ENCODE measurements at regions not wholly inside any gene's neighbourhood (a gene's known extent, or its start where the extent isn't known, plus 50 kb on each side); places are given as distances from the start of the nearest gene placed in this dataset.
A peak's percentile ranks its signal among the peaks of the same experiment; 100 is the strongest.
"Not testable (repeated sequence)": the region's sequence is repeated elsewhere in the genome, so short reads cannot be mapped to it uniquely, and the experiment has no call there.

DNA sequence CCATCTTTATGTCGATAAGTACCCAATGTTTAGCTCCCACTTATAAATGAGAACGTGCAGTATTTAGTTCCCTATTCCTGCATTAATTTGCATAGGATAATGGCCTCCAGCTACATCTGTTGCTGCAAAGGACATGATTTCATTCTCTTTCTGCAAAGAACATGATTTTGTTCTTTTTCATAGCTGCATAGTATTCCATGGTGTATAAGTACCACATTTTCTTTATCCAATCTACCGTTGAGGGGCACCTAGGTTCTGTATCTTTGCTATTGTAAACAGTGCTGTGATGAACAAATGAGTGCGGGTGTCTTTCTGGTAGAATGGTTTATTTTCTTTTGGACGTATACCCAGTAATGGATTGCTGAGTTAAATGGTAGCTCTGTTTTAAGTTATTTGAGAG lies 63.0 kb downstream of the HLX start:
- FAIRE-seq = no peak

DNA sequence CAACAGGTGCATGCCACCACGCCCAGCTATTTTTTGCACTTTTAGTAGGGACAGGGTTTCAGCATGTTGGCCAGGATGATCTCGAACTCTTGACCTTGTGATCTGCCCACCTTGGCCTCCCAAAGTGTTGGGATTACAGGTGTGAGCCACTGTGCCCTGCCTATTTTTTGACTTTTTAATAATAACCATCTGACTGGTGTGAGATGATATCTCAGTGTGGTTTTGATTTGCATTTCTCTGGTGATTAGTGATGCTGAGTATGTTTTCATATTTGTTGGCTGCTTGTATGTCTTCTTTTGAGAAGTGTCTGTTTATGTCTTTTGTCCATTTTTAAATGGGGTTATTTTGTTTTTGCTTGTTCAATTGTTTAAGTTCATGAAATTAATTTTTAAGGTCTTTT lies 63.7 kb downstream of the HLX start:
- FAIRE-seq = not testable (repeated sequence)

DNA sequence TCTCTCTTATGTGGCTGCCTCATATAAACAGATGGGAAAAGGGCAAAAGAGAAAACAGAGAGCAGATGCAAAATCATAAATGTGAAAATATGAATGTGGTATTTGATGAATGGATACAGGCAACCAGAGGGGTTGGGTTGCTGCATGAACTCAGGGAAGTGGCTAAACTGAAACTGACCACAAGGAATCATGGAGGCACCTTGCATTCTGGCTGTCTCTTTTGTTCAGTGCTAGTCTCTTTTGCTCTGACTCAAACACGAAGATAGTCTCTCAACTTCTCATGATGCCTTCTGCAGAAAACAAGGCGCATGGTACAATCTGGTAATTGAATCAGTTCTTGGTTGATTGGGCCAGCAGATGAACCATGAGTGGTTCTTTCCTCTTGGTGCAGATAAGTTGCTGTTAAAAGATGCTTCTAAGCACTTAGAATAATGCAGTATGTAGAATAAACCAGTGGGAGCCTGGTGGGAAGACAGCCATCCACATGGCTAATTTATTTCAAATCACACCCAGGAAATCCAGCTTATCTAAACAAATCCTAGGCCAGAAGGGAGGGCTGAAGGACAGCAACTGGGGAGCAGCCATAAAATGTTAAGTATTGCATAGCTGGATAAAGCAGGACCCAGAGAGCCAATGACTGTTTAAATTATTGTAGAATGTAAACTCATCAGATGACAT lies 64.2 kb downstream of the HLX start:
- no peak for FAIRE-seq

DNA sequence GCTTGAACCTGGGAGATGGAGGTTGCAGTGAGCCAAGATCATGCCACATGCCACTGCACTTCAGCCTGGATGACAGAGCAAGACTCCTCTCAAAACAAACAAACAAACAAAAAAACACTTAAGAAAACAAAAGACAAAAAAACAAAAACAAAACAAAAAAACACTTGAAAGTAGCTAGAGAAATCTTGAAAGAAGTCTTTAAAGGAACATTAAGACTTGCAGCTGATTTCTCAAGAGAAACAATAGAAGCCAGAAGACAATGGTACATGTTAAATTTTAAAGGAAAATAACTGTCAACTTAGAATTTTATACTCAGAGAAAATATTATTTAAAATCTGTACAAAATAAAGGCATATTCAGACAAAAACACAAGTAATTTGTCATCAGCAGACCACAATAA lies 71.3 kb downstream of the HLX start:
- peak; percentile 47 for FAIRE-seq

DNA sequence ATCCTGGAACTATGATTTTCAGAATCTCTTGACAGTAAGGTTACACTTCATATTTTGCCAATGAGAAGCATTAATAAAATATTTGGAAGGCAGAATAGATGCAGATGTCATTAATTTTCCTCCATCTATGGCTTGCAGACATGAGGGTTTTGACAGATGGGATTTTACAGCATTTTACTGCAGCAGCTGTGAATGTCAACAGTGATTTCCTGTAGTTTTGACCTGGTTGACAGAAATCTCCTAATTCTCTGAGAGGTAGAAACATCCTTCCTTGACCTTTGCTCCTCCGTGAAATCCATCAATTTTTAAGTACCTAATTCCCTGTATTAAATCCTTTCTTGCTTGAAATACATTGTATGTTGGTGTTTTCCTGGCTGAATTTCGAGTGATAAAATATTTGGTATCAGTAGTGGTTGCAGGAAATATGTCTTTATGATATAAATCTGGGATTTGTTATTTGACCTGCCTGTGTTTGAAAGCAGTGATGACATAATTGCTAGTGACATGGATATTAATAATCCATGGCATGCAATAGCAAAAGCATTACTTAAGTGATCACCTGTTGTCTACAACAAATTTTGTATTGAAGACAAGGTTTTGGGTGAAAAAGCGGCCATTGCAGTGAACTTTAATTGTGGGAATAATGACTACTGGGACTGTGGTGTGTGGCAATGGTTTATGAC lies 73.9 kb downstream of the HLX start:
- no peak for FAIRE-seq

DNA sequence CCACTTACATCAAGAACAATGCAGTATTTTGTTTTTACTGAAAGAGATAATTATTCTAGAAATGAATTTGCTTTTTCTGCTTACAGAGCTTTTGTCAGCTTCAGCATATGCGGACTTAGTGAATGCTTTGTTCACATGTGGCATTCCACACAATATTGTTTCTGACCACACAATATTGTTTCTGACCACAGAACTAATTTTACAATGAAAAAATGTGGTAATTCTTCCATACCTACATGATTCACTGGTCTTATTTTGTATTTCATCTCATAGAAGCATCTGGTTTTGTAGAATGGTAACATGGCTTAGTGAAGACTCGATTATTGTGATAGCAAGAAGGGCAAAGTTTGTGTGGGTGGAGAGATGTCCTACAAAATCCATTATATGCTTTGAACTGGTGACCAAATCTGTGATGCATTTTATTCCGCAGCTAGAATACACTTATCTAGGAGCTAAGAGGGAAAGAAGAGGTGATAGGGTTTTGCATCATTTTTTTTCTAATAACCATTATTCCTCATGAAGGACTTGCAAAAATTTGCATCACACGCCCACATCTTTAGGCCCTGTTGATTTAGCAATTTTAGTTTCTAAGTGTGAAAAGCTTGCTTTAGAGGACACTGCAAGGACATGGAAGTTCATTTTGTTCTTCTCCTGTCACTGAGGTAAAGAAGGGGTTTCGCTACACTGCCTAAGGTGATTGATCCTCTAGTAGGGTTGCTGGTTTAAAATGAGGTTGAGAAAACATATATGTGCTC lies 75.3 kb downstream of the HLX start:
- no peak for FAIRE-seq

DNA sequence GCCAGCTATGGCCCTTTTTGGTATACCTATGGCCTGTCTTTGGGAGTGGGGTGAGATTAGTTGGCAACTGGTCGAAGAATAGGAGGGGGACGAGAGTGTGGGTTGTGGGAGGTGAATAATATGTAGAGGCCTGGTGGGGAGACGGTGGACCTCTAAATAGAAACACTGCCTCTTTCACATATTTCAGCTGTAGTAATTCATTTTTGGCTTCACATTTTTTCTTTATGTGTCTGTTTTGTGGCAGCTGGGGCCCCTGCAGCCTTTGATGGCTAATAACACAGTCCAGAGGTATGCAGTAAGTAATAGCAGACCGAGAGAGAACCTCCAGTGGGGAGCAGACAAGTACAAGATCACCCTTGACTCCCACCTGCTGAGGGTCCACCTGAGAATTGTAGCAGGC lies 75.9 kb downstream of the HLX start:
- no peak for FAIRE-seq

DNA sequence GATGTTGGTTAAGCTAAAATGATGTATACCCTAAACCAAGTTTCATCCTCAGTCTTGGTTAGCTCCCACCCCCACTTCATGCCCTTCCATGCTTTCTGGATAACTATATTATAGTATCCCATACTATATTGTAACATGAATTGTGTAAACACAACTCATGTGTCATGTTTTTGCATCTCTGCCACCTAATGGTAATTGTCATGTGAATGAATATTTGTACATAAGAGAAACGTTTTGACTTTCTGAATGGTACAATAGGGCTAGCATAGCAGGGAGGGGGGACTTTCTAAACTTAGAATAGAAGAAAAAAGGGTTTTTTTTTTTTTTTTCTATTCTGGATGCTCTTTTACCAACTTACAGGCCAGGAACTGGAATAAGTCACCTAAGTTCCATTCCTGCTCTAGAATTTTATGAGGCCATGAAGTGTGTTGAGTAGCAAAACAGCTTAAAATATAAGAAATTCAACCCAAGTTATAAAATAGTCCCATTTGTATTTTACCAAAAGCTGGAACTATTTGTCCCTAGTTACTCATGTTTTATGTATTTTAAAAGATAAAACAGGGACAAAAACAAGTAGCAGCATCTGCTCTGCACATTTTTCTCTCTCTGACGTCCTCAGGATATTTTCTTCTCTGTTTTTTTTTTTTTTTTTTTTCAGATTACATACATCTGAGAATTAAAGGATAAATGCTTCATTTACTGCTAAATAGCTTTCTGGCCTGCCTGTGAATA lies 77.4 kb downstream of the HLX start:
- FAIRE-seq = no peak

DNA sequence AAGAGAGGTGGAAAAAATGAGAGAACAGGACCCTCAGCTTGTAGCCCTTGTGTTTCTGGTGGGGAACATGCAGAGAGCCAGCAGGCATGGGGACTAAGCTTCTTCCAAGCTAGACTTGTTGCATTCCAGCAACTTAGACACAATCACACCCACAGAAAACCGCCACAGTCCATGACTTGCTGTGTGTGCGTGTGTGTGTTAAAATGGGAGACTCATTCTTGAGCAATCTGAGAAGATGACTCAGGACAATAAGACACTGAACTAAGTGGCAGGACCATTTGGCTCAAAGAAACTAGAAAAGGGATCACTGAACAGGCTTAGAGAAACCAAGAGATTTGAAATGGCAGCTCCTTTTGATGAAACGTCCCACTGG lies 78.0 kb downstream of the HLX start:
- FAIRE-seq = no peak

DNA sequence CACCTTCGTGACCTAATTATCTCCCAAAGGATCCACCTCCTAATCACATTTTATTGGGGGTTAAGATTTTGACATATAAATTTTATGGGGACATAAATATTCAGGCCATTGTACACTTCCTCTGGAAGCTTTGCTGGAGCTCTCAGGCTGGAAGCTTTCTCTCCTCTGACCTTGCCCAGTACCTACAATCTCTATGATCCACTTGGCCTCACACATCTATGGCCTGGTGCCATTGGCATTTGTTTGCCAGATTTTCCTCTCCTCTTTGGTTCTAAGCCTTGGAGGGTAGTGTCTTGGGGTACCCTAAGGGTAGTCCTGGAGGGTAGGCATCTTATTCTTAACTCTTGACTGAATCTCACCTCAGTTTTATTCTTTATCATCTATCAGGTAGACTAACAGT lies 79.0 kb downstream of the HLX start:
- FAIRE-seq = no peak

DNA sequence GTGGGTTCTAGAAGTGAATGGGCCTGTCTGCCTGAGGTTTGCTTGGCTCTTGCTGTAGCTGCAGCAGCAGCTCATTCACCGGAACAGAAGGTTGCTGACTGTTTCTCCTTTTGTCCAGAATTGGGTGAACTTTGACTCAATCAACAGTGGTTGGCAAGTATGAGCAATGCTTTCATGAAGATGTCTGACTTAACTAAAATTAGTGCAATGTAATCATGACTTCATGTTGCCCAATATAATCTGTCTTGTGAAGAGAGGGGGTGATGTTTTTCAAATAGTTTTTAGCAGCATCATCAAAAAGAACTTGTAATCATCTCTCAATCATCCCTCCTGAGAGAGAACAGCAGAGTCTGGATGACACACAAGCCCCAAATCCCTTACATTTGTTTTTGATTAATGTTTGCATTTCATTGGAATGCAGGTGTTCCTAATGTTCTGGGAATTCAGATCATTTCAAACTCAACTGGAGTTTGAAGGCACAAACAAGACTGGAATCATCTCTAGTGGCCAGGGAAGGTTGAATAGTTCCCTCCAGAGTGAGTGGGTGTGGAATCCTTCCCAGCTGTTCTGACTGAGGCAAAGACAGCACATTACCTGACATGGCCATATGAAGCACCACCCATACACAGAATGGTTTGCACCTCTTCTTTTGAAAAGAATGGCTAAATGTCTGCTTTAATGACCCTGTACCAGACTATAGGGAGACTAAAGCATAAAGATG lies 82.9 kb downstream of the HLX start:
- FAIRE-seq = no peak

DNA sequence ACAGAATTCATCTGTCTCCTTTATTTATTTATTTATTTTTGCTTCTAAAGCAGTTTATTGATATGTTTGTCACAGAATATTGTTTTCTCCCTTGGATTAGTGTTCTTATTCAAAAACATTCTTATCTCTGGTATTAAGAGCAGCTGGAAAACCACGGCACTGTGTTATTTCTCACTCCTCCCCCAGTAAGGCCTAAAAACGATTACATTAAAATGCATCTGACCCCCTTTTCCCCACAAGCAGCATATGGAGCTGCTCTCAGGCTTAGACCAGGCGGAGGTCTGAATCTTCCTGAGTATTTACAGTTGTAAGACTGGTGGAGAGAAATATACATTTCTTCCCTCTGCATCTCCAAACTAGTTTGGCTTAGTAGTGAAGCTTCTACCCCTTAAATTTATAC lies 86.8 kb downstream of the HLX start:
- no peak for FAIRE-seq

DNA sequence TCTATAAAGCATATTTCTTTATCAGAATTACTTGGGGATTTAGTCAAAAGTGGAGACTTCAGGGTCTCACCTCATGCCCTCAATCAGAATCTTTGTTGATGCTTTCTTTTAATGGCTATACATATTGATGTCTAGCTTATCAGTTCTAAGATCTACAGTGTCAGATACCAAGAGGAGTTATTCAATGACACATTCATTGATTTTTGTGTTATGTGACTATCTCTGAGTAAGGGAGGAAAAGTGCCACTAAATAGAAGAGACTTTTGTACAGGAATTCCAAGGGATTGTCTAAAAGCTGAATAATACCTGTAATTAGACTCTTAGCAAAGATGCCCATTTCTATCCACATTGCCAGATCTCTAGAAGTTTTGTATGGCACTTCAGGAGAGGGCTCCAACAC lies 87.2 kb downstream of the HLX start:
- FAIRE-seq = no peak

DNA sequence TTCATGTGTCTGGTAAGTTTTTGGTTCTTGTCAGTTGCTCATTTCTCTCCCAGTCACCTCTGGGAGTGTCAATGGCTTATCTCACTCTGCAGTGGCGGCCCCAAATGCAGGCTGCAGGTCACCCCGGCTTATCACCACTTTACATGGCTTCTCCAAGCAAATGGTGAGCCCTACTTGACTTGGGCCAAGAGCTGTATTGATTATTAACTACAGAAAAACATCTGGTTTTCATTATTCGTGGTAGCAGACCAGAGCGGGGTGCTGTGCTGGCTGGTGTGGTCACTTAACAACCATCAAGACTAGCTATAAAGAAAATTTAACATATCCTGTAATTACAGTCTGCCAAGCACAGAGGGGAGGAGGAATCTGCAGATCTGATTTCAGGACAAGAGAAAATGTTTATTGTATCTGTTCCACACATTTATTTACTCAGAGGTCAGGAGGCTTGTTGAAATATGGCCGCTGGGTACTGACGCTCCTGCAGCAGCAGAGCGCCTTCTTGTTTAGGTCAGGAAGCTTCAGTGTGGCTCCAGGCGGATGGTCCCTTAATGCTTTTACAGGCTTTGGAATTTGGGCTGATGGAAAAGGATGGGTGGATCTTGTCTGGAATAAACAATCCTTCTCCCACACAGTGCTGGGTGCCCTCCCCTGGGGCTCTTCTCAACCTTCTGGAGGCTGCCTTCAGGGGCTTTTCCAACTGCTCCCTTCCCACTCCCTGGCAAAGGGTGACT lies 87.8 kb downstream of the HLX start:
- FAIRE-seq = no peak

DNA sequence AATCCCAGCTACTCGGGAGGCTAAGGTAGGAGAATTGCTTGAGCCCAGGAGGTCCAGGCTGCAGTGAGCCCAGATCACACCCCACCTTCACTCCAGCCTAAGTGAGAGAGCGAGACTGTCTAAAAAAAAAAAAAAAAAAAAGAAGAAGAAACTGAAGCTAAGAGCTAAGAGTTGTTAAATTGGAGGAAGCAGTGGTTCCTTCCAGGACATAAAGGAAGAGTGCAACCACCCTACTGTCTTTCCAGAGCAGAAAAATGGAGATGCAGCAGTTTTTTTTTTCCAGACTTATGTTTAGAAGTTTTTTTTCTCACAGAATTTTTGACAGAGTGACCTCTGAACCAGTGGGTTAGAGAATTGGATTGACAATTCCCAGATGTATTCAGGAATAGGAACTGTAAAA lies 88.7 kb downstream of the HLX start:
- FAIRE-seq = no peak

DNA sequence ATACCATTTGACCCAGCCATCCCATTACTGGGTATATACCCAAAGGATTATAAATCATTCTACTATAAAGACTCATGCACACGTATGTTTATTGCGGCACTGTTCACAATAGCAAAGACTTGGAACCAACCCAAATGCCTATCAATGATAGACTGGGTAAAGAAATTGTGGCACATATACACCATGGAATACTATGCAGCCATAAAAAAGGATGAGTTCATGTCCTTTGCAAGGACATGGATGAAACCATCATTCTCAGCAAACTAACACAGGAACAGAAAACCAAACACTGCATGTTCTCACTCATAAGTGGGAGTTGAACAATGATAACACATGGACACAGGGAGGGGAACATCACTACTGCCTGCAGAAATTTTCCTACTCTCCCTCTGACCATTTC lies 90.0 kb downstream of the HLX start:
- not testable (repeated sequence) for FAIRE-seq

DNA sequence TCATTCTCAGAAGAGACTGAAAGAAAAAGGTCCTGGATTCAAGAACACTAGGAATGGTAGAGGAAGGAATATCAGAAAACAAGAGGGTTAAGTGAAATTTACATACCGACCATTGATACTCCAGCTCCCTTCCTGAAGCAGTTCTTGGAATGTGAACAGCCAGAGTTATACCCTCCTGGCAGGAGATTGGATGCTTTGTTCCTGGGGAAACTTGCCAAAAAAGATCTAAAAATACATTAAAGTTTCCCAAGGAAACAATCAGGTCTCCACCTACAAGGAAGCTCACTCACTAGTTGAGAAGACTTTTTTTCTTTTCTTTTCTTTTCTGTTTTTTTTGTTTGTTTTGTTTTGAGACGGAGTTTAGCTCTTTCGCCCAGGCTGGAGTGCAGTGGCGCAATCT lies 91.1 kb downstream of the HLX start:
- FAIRE-seq = no peak

DNA sequence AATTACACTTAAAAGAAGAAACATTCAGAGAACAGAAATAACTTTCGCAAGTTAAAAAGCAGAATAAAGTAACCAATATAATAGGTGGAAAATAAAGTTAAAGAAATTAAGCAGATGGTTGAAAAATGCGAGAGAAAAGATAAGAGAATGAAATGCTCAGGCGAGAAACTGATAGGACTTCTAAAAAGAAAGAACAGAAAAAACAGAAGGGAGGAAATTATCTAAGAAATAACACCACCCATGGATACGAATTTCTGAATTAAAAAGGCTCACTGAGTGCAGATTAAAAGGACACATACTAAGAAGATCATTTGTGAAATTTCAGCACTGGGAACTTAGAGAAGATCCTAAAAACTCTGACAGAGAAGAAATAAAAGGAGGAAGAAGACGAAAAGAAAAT lies 92.0 kb downstream of the HLX start:
- FAIRE-seq = no peak

DNA sequence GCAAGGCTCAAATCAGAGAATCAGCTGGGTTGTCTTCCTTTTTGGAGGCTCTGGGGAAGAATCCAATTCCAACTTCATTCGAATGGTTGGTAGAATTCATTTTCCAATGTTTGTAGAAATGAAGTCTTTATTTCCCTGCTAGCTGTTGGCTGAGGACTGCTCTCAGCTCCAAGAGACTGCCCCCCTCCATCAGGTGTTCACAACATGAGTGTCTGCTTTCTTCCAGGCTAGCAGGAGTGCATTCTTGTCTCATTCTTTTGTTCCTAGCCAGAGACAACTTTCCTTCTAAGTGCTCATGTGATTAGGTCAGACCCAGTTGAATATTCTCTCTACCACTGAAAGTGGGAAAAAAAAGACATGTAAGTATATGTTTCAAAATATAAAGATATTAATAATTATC lies 95.2 kb downstream of the HLX start:
- no peak for FAIRE-seq

DNA sequence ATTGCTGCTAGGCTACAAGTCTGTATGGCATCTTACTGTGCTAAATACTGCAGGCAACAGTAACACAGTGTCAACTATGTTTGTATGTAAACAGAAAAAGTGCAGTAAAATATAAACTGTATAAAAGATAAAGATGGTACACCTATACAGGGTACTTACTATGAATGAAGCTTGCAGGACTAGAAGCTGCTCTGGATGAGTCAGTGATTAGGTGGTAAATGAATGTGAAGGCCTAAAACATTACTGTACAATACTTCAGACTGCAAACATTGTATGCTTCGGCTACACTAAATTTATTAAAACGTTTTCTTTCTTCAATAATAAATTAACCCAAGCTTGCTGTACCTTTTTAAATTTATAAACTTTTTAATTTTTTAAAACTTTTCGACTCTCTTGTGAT lies 97.1 kb downstream of the HLX start:
- no peak for FAIRE-seq

DNA sequence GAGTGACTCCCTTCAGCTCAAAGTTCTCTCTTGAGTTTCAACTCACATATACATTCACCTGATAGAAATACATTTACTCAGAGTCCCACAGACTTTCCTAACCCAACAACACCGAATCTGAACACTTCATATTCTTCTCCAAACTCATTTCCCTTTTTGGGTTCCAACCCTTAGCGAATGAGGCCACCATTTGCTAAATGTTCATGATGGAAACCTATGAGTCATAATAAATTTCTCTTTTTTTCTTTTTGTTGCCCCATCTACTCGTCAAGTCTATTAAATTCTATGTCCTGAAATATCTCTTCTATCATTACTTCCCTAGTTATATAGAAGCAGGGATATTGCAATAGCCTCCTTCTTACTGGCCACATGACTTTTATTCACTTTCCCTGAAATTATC lies 100.1 kb downstream of the HLX start:
- FAIRE-seq = no peak

DNA sequence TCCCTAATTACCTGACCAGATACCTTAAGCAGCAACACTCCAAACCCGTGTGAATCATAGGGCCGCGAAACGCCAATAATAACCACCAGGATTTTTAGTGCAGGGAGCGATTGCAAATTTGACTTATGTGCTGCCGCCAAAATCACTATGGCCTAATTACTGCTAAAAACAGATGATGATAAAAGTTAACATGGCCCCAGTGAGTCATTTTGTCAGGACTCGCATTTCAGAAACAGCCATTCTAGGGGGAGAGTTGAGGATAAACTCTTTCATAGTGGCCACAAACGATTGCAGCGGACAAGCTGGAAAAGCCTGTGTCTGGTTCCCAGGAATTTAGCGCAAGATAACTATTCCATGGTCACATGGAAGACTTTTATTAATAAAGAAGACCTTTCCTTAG lies 103.4 kb downstream of the HLX start:
- FAIRE-seq = no peak
